ENCODE measurements at regions not wholly inside any gene's neighbourhood (a gene's known extent, or its start where the extent isn't known, plus 50 kb on each side); places are given as distances from the start of the nearest gene placed in this dataset.
"Not testable (repeated sequence)": the region's sequence is repeated elsewhere in the genome, so short reads cannot be mapped to it uniquely, and the experiment has no call there.

DNA sequence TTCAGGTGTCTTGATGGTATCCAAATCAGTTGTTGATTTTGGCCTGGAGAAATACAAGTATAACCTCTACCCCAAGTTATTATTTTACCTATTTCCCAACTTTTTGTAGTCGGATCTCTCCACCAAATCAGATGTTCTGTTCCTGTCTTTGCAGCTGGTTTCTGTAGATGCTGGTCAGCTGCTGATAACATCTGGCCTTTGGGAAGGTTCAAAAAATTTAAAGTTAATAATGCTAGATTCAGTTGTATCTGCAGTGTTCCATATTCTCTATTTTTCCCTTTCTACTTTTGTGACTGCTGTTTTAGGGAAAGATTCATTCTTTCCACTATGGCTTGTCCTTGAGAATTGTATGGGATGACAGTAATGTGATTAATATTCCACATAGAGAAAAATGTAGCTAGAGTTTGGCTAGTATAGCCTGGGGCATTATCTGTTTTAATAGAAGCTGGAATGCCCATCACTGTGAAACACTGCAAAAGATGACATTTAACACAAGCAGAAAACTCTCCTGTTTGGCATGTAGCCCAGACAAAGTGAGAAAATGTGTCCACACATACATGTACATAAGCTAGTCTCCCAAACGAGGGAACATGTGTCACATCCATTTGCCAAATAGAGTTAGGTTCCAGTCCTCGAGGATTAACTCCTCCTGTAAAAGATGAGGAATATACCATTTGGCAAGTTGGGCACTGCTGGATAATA, 99.2 kb downstream of the ZNF100 start:
- POLR2A ChIA-PET; H3K4me1 Mint-ChIP-seq; H3K27me3 Mint-ChIP-seq; H3K27ac Mint-ChIP-seq; CTCF ChIA-PET; H3K4me3 Mint-ChIP-seq; DNase-seq; H3K36me3 Mint-ChIP-seq (ENCODE audit: low read depth): not testable (repeated sequence)
- H3K9me3 Mint-ChIP-seq, result peaks cover 12% of the 10 kb centered on the region

DNA sequence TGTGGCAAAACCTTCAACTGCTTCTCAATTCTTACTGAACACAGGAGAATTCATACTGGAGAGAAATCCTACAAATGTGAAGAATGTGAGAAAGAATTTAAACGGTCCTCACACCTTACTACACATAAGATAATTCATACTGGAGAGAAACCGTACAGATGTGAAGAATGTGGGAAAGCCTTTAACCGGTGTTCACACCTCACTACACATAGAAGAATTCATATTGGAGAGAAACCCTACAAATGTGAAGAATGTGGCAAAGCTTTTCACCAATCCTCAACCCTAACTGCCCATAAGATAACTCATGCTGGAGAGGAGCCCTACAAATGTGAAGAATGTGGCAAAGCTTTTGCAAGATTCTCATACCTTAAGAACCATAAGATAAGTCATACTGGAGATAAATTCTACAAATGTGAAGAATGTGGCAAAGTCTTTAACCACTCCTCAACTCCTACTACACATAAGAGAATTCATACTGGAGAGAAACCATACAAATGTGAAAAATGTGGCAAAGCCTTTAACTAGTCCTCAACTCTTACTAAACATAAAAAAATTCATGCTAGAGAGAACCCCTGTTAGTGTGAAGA, 111.7 kb downstream of the ZNF100 start:
- CTCF ChIA-PET, result no interaction called here
- no peak overlapping the region for H3K27ac Mint-ChIP-seq
- no peaks in the 10 kb centered on the region for H3K4me1 Mint-ChIP-seq
- H3K4me3 Mint-ChIP-seq, result no peak overlapping the region
- DNase-seq, result no peak
- H3K36me3 Mint-ChIP-seq (ENCODE audit: low read depth), result peaks cover 1% of the 10 kb centered on the region
- no peaks in the 10 kb centered on the region for H3K27me3 Mint-ChIP-seq
- POLR2A ChIA-PET, result no interaction called here
- H3K9me3 Mint-ChIP-seq, result peaks cover 27% of the 10 kb centered on the region

GRCh38 chr19:21651478-21651877, 115.9 kb downstream of the ZNF100 start:
- H3K36me3 Mint-ChIP-seq (ENCODE audit: low read depth); H3K4me3 Mint-ChIP-seq; H3K27me3 Mint-ChIP-seq; H3K27ac Mint-ChIP-seq; POLR2A ChIA-PET; H3K4me1 Mint-ChIP-seq; DNase-seq; CTCF ChIA-PET: not testable (repeated sequence)
- peaks cover 30% of the 10 kb centered on the region for H3K9me3 Mint-ChIP-seq

- Mint-ChIP-seq H3K9me3 (peaks cover 19% of the 10 kb centered on the region), H3K27me3 (no peaks in the 10 kb centered on the region), H3K4me1 (no peaks in the 10 kb centered on the region), H3K4me3 (no peak overlapping the region), H3K27ac (no peak overlapping the region), H3K36me3 (ENCODE audit: low read depth) (no peaks in the 10 kb centered on the region)
- CTCF ChIA-PET, result no interaction called here
- POLR2A ChIA-PET, result no interaction called here
- DNase-seq, result no peak
Observed at GRCh38 chr19:21638776-21639175, 128.6 kb downstream of the ZNF100 start.

- H3K27me3 Mint-ChIP-seq, result no peaks in the 10 kb centered on the region
- H3K36me3 Mint-ChIP-seq (ENCODE audit: low read depth), result no peaks in the 10 kb centered on the region
- DNase-seq, result no peak
- ChIA-PET POLR2A (no interaction called here), CTCF (no interaction called here)
- no peak overlapping the region for H3K27ac Mint-ChIP-seq
- H3K4me3 Mint-ChIP-seq, result no peak overlapping the region
- no peaks in the 10 kb centered on the region for H3K4me1 Mint-ChIP-seq
- H3K9me3 Mint-ChIP-seq, result peaks cover 10% of the 10 kb centered on the region
Observed at GRCh38 chr19:21626924-21627697, 121.7 kb downstream of the ZNF429 start.

- Mint-ChIP-seq H3K27me3 (no peaks in the 10 kb centered on the region), H3K9me3 (peaks cover 10% of the 10 kb centered on the region), H3K4me1 (no peaks in the 10 kb centered on the region), H3K4me3 (no peak overlapping the region), H3K27ac (no peak overlapping the region), H3K36me3 (ENCODE audit: low read depth) (no peaks in the 10 kb centered on the region)
- ChIA-PET POLR2A (no interaction called here), CTCF (no interaction called here)
- no peak for DNase-seq
Observed at GRCh38 chr19:21626091-21626490, 120.7 kb downstream of the ZNF429 start.

GRCh38 chr19:21622920-21623319, 117.5 kb downstream of the ZNF429 start:
- no peak overlapping the region for H3K27ac Mint-ChIP-seq
- no peaks in the 10 kb centered on the region for H3K4me1 Mint-ChIP-seq
- CTCF ChIA-PET, result no interaction called here
- no peaks in the 10 kb centered on the region for H3K27me3 Mint-ChIP-seq
- peaks cover 9% of the 10 kb centered on the region for H3K9me3 Mint-ChIP-seq
- H3K4me3 Mint-ChIP-seq, result no peak overlapping the region
- H3K36me3 Mint-ChIP-seq (ENCODE audit: low read depth), result no peaks in the 10 kb centered on the region
- POLR2A ChIA-PET, result no interaction called here
- DNase-seq, result no peak

- Mint-ChIP-seq H3K27me3 (no peaks in the 10 kb centered on the region), H3K36me3 (ENCODE audit: low read depth) (no peaks in the 10 kb centered on the region), H3K9me3 (peaks cover 9% of the 10 kb centered on the region), H3K4me3 (no peak overlapping the region), H3K4me1 (no peaks in the 10 kb centered on the region), H3K27ac (no peak overlapping the region)
- ChIA-PET POLR2A (no interaction called here), CTCF (no interaction called here)
- DNase-seq, result no peak
Observed at GRCh38 chr19:21621671-21622070, 116.3 kb downstream of the ZNF429 start.

GRCh38 chr19:21617740-21618339, 112.4 kb downstream of the ZNF429 start:
- ChIA-PET CTCF (interaction anchor here (0.7 kb wide), 1 partner anchor 43 kb away, joined by 4 read pairs; no protein-coding TSS in a partner anchor), POLR2A (no interaction called here)
- H3K36me3 Mint-ChIP-seq (ENCODE audit: low read depth), result no peaks in the 10 kb centered on the region
- H3K27me3 Mint-ChIP-seq, result no peaks in the 10 kb centered on the region
- no peak overlapping the region for H3K4me3 Mint-ChIP-seq
- no peak overlapping the region for H3K27ac Mint-ChIP-seq
- H3K9me3 Mint-ChIP-seq, result peaks cover 11% of the 10 kb centered on the region
- H3K4me1 Mint-ChIP-seq, result no peaks in the 10 kb centered on the region
- DNase-seq, result no peak

DNA sequence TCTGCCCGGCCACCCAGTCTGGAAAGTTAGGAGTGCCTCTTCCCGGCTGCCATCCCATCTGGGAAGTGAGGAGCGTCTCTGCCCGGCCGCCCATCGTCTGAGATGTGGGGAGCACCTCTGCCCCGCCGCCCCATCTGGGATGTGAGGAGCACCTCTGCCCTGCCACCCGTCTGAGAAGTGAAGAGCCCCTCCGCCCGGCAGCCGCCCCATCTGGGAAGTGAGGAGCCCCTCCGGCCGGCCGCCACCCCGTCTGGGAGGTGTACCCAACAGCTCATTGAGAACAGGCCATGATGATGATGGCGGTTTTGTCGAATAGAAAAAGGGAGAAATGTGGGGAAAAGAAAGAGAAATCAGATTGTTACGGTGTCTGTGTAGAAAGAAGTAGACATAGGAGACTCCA, 109.4 kb downstream of the ZNF429 start:
- POLR2A ChIA-PET; H3K27ac Mint-ChIP-seq; H3K36me3 Mint-ChIP-seq (ENCODE audit: low read depth); DNase-seq; H3K27me3 Mint-ChIP-seq; H3K4me1 Mint-ChIP-seq; H3K9me3 Mint-ChIP-seq; CTCF ChIA-PET; H3K4me3 Mint-ChIP-seq: not testable (repeated sequence)

DNA sequence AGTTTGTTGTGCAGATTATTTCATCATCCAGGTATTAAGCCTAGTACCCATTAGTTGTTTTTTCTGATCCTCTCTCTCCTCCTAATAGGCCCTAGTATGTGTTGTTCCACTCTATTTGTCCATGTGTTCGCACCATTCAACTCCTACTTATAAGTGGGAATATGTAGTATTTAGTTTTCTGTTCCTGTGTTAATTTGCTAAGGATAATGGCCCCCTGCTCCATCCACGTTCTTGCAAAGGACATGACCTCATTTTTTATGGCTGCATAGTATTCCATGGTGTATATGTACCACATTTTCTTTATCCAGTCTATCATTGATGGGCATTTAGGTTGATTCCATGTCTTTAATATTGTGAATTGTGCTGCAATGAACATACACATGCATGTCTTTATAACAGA, 107.8 kb downstream of the ZNF429 start:
- POLR2A ChIA-PET; H3K36me3 Mint-ChIP-seq (ENCODE audit: low read depth); DNase-seq; H3K27ac Mint-ChIP-seq; CTCF ChIA-PET; H3K27me3 Mint-ChIP-seq; H3K9me3 Mint-ChIP-seq; H3K4me3 Mint-ChIP-seq; H3K4me1 Mint-ChIP-seq: not testable (repeated sequence)

DNA sequence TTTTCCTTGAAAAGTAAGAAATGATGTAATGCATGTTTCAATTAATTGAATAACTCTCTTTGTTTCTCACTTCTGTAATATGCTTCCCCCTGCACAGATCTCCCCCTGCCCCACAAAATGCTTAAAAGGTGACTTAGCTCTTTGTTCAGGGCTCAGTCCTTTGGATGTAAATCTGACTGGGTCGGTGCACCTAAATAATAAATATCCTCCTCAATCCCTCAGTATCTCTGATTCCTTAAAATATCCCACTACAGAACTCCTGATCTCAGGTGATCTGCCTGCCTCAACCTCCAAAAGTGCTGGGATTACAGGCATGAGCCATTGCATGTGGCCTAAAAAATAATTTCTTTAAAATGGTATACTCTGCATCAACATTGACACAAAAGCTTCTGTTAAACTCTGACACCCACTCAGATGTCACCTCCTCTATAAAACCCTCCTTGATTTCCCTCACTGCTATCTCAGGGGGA, 107.0 kb downstream of the ZNF429 start:
- CTCF ChIA-PET, result interaction anchor here (0.5 kb wide), 1 partner anchor 168 kb away, joined by 3 read pairs; no protein-coding TSS in a partner anchor
- Mint-ChIP-seq H3K36me3 (ENCODE audit: low read depth) (no peaks in the 10 kb centered on the region), H3K27me3 (no peaks in the 10 kb centered on the region), H3K9me3 (peaks cover 7% of the 10 kb centered on the region), H3K27ac (no peak overlapping the region), H3K4me1 (no peaks in the 10 kb centered on the region), H3K4me3 (no peak overlapping the region)
- DNase-seq, result no peak
- POLR2A ChIA-PET, result no interaction called here

DNA sequence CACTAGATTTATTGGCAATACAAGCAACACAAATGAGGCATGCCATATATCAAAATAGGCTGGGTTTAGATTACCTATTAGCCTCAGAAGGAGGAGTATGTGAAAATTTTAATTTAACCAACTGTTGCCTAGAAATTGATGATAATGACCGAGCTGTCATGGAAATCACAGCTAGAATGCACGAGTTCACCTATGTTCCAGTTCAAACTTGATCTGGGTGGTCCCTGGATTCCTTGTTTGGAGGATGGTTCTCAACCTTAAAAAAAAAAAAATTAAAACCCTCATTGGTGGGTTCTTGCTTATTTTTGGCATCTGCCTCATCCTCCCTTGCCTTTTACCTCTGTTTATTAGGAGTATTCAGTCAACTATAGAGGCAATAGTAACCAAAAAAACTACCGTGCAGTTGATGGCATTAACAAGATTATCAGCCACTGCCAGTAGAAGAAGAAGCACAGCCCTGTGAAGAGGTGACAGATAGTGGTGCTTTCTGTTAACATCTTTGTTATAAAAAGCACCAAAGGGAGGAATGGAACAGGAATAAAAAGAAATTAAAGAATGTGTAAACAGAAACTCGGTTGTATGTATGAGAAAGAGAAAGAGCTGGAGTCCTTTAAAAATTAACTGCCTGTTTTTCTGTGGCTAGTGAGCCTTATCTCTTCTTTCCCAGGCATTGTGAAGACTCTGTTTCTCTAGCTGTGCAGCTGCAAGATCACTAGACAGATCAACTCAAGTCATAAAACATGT, 106.4 kb downstream of the ZNF429 start:
- no peaks in the 10 kb centered on the region for H3K4me1 Mint-ChIP-seq
- H3K27ac Mint-ChIP-seq, result no peak overlapping the region
- H3K4me3 Mint-ChIP-seq, result no peak overlapping the region
- POLR2A ChIA-PET, result no interaction called here
- H3K36me3 Mint-ChIP-seq (ENCODE audit: low read depth), result no peaks in the 10 kb centered on the region
- H3K9me3 Mint-ChIP-seq, result peaks cover 7% of the 10 kb centered on the region
- no peak for DNase-seq
- CTCF ChIA-PET, result interaction anchor here (0.5 kb wide), 1 partner anchor 169 kb away, joined by 3 read pairs; no protein-coding TSS in a partner anchor
- no peaks in the 10 kb centered on the region for H3K27me3 Mint-ChIP-seq
